Pons (tissue), 1 donor: ENCODE measurements at regions not wholly inside any gene's neighbourhood (a gene's known extent, or its start where the extent isn't known, plus 50 kb on each side); places are given as distances from the start of the nearest gene placed in this dataset.
A peak's percentile ranks its signal among the peaks of the same experiment; 100 is the strongest.
"Not testable (repeated sequence)": the region's sequence is repeated elsewhere in the genome, so short reads cannot be mapped to it uniquely, and the experiment has no call there.

Source experiments
- DNase-seq: peaks from one replicate; pipeline ENCODE4 v3.0.0-alpha.2; 2016; ENCODE audit warnings: low spot score

GRCh38 chr6:115551527-115551926 is 509.2 kb downstream of the FRK start:
- peak; percentile 84 for DNase-seq

GRCh38 chr6:115545672-115545986 is 515.1 kb downstream of the FRK start:
- DNase-seq: no peak

GRCh38 chr6:115544765-115545671 is 515.7 kb downstream of the FRK start:
- no peak for DNase-seq

- no peak for DNase-seq
Measured at GRCh38 chr6:115540077-115540869, 520.4 kb downstream of the FRK start.

GRCh38 chr6:115539531-115539930 is 521.2 kb downstream of the FRK start:
- no peak for DNase-seq

GRCh38 chr6:115524821-115525220 is 535.9 kb downstream of the FRK start:
- no peak for DNase-seq

- DNase-seq: not testable (repeated sequence)
Measured at GRCh38 chr6:115521747-115522146, 538.9 kb downstream of the FRK start.

GRCh38 chr6:115514656-115515055 is 546.0 kb downstream of the FRK start:
- DNase-seq: no peak

- no peak for DNase-seq
Measured at GRCh38 chr6:115512923-115513322, 547.8 kb downstream of the FRK start.

- no peak for DNase-seq
Measured at GRCh38 chr6:115511771-115512170, 548.9 kb downstream of the FRK start.

GRCh38 chr6:115502432-115502831 is 558.3 kb downstream of the FRK start:
- not testable (repeated sequence) for DNase-seq

GRCh38 chr6:115495184-115495583 is 565.5 kb downstream of the FRK start:
- no peak for DNase-seq

GRCh38 chr6:115487331-115487730 is 573.4 kb downstream of the FRK start:
- DNase-seq: no peak

- DNase-seq: no peak
Measured at GRCh38 chr6:115485400-115485799, 575.3 kb downstream of the FRK start.

GRCh38 chr6:115480543-115480942 is 580.1 kb downstream of the FRK start:
- DNase-seq: not testable (repeated sequence)

GRCh38 chr6:115474443-115475041 is 586.1 kb downstream of the FRK start:
- DNase-seq: no peak

- no peak for DNase-seq
Measured at GRCh38 chr6:115468272-115469005, 592.3 kb downstream of the FRK start.

- DNase-seq: no peak
Measured at GRCh38 chr6:115467726-115468125, 593.0 kb downstream of the FRK start.

GRCh38 chr6:115460913-115461312 is 599.8 kb downstream of the FRK start:
- DNase-seq: no peak

GRCh38 chr6:115456848-115457247 is 603.8 kb downstream of the FRK start:
- DNase-seq: no peak

GRCh38 chr6:115443825-115444478 is 616.7 kb downstream of the FRK start:
- no peak for DNase-seq

GRCh38 chr6:115442323-115442722 is 618.4 kb downstream of the FRK start:
- DNase-seq: no peak
